BLaER1 treated with 17β-estradiol and CSF1 and Interleukin-3, amounts not matched to agents 10 nM and 100 nM (cell line): ENCODE measurements at regions not wholly inside any gene's neighbourhood (a gene's known extent, or its start where the extent isn't known, plus 50 kb on each side); places are given as distances from the start of the nearest gene placed in this dataset.
A peak's percentile ranks its signal among the peaks of the same experiment; 100 is the strongest.

Experiments used
- H3K27ac ChIP-seq, 11 experiments: shearing (Covaris generic); formaldehyde crosslinking; 2 replicates each; pipeline ENCODE4 v1.8.1; 2022
- H3K27me3 ChIP-seq, 11 experiments: shearing (Covaris generic); formaldehyde crosslinking; 2 replicates each; pipeline ENCODE4 v1.8.1; 2022
- H3K36me3 ChIP-seq, 11 experiments: shearing (Covaris generic); formaldehyde crosslinking; 2 replicates each; pipeline ENCODE4 v1.8.1; 2022
- H3K4me1 ChIP-seq, 10 experiments: shearing (Covaris generic); formaldehyde crosslinking; 2 replicates each; pipeline ENCODE4 v1.8.1; 2022
- H3K4me2 ChIP-seq, 11 experiments: shearing (Covaris generic); formaldehyde crosslinking; 2 replicates each; pipeline ENCODE4 v1.8.1; 2022
- H3K4me3 ChIP-seq, 10 experiments: shearing (Covaris generic); formaldehyde crosslinking; 2 replicates each; pipeline ENCODE4 v1.8.1; 2022
- H3K9ac ChIP-seq, 11 experiments: shearing (Covaris generic); formaldehyde crosslinking; 2 replicates each; pipeline ENCODE4 v1.8.1; 2022
- H3K9me3 ChIP-seq, 11 experiments: shearing (Covaris generic); formaldehyde crosslinking; replicated peaks in 1 of 11; 2 replicates each; pipeline ENCODE4 v1.8.1; 2022
- H4K20me1 ChIP-seq, 11 experiments: shearing (Covaris generic); formaldehyde crosslinking; 2 replicates each; pipeline ENCODE4 v1.8.1; 2022
- Cebpa-rat ChIP-seq, 11 experiments: shearing (Covaris generic); IDR thresholded peaks; 2 replicates each; pipeline ENCODE4 v1.8.1; 2022

DNA sequence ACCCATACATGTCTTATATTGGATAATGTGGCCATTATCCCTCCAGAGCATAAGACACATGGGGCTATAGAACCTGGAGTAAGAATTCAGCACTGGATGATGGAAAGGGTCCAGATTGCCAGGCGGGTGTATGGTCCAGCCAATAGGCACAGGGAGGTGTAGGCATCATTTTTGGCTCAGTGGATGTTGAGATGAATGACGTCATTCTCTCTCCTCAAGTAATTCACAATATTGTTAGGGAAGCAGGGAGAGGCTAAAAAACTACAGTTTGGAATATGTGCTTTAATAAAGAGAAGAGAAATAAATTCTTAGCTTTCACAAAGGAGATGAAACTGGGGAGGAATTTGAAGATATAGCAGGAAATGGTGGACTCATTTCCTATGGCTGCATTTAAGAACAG lies 461.1 kb upstream of the GOT2 start:
- no peaks in the 10 kb centered on the region for H3K9me3 ChIP-seq
- H3K4me2 ChIP-seq, result no peak overlapping the region
- no peak overlapping the region for H3K4me3 ChIP-seq
- H3K4me1 ChIP-seq, result no peaks in the 10 kb centered on the region
- H3K27ac ChIP-seq, result no peak overlapping the region
- no peaks in the 10 kb centered on the region for H3K27me3 ChIP-seq
- H4K20me1 ChIP-seq, result no peaks in the 10 kb centered on the region
- H3K36me3 ChIP-seq, result no peaks in the 10 kb centered on the region
- TF ChIP-seq Cebpa-rat (IDR thresholded peaks at IDR 0.05), result no peak
- H3K9ac ChIP-seq, result no peak overlapping the region

DNA sequence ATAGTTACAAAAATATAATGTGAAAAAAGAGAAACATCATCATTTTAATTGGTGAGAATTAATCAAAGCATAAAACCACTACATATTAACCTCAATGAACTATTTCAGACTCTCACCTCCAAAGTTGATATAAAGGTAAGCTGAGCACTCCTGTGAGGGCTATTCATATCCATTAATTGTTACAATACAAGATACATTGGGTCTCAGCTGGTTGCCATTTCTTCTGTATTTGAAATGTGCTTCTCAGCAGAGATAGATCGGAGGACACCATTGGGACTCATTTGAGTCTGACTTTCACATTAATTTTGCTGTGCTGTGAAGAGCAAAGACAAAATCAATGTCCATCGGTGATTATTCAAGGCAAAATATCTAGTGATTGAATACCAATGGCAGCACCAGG lies 459.5 kb upstream of the GOT2 start:
- TF ChIP-seq Cebpa-rat (IDR thresholded peaks at IDR 0.05), result no peak
- Histone ChIP-seq H3K36me3 (no peaks in the 10 kb centered on the region), H3K27ac (no peak overlapping the region), H3K27me3 (no peaks in the 10 kb centered on the region), H3K9ac (no peak overlapping the region), H3K4me3 (no peak overlapping the region), H3K4me1 (no peaks in the 10 kb centered on the region), H4K20me1 (no peaks in the 10 kb centered on the region), H3K9me3 (no peaks in the 10 kb centered on the region), H3K4me2 (no peak overlapping the region)

DNA sequence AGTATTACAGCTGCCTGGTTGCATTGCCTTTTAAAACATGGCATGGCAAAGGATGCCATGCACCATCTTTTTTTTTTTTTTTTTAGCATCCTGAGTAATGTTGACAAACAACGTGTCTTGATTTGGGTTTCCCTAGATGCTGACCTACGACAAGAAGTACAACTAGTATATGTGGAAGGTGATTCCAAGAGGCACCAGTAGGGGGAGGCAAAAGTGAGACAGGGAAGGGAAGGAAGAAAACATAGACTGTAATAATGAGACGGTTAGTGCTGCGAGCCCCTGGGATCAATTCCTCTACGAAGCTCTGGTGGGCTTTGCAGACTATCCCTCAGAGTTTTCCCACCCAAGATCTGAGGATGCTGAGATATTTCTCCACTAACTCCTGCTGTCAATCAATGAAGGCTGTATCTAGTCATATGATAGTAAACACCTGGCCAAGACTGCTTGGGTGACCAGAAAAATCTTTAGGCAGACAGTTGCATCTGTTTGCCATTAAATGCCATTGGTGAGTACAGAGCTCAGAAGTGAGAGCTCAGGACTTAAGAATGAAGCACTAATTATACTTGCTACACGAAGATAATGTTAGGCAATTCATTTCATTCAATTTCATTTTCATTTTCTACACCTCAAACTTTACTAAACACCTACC lies 458.6 kb upstream of the GOT2 start:
- no peaks in the 10 kb centered on the region for H3K27me3 ChIP-seq
- no peak overlapping the region for H3K27ac ChIP-seq

DNA sequence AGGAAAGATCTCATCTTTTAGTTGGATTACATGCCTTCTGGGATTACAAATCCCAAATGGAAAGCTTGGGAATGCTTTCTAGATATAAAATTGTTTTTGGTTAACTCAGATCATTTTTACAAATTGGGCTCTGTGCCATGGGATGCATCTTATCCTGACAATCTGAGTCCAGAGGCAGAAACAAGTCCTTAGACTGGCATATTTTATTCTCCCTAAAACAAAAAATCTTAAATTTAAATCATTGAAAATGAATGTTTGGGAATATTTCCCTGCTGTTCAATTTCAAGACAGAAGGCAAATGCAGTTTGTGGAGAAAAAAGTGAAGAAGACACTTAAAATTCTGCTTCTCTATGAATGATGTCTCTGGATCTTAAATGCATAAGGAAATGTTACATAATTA lies 456.6 kb upstream of the GOT2 start:
- TF ChIP-seq Cebpa-rat (IDR thresholded peaks at IDR 0.05), result no peak
- Histone ChIP-seq H4K20me1 (no peaks in the 10 kb centered on the region), H3K9ac (no peak overlapping the region), H3K36me3 (no peaks in the 10 kb centered on the region), H3K4me3 (no peak overlapping the region), H3K9me3 (0 out of 22 replicates have a peak, but pooled peaks cover 0 to 3% (median 0%) of the 10 kb centered on the region in 11 experiments), H3K4me1 (no peaks in the 10 kb centered on the region), H3K27ac (no peak overlapping the region), H3K27me3 (no peaks in the 10 kb centered on the region), H3K4me2 (no peak overlapping the region)

More for the DNA sequence above, 458.6 kb upstream of the GOT2 start:
- no peaks in the 10 kb centered on the region for H4K20me1 ChIP-seq
- TF ChIP-seq Cebpa-rat (IDR thresholded peaks at IDR 0.05), result no peak
- no peaks in the 10 kb centered on the region for H3K36me3 ChIP-seq
- H3K9me3 ChIP-seq, result no peaks in the 10 kb centered on the region
- no peak overlapping the region for H3K4me3 ChIP-seq
- H3K4me1 ChIP-seq, result no peaks in the 10 kb centered on the region
- H3K4me2 ChIP-seq, result no peak overlapping the region
- H3K9ac ChIP-seq, result no peak overlapping the region

DNA sequence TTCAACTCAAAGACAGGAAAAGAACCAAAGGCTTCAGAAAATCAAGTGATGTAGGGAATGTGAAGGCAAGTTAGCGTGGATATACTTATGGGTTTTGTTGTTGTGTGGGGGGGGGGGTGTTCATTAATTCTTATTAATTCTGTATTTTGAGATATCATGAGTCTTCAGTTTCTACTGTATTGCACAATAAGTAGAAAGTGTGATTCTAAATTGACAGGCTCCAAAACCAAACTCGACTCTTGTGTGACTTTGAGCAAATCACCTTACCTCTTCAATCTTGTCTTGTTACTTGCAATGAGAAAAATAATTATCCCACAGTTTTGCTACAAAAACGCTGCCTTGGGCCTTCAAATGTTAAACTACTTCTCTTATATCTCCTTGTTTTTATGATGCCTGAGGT lies 453.9 kb upstream of the GOT2 start:
- no peaks in the 10 kb centered on the region for H3K4me1 ChIP-seq
- H3K4me3 ChIP-seq, result no peak overlapping the region
- H3K27ac ChIP-seq, result no peak overlapping the region
- H3K9ac ChIP-seq, result no peak overlapping the region
- H3K27me3 ChIP-seq, result no peaks in the 10 kb centered on the region
- TF ChIP-seq Cebpa-rat (IDR thresholded peaks at IDR 0.05), result peak in 3 of 11 experiments; percentile 47 to 56 (median 49); a peak in 4 of 22 replicates
- H3K9me3 ChIP-seq, result peaks cover 0 to 5% (median 0%) of the 10 kb centered on the region in 11 experiments; a peak in 1 of 22 replicates
- no peaks in the 10 kb centered on the region for H3K36me3 ChIP-seq
- no peak overlapping the region for H3K4me2 ChIP-seq
- no peaks in the 10 kb centered on the region for H4K20me1 ChIP-seq

DNA sequence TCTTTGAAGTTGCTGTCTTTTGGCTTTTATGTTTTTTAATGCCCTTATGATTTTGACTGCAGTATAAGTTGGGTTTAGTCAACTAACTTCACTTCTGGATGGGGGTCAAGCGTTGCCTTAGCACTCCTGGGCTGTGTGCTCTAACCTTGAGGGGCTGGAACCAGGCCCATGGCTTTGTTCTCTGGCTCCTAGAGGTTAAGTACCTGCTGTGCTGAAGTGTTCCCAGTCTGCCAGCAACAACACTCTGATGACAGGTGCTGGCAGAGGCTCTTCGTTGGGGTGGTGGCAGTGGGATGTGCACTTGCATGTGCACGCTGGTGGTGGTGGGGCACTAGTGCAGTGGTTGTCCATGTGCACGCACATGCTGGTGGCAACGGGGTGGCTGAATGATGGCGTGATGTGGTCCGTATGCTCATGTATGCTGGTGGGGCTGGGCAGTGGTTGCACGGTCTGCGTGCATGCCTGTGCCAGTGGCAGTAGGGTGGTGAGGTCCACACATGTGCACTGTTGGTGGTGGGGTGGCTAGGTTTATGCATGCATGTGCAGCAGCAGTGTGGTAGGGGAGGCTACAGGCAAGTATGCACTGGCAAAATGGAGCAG lies 447.8 kb upstream of the GOT2 start:
- Histone ChIP-seq H3K27me3 (no peaks in the 10 kb centered on the region), H3K36me3 (no peaks in the 10 kb centered on the region), H3K4me3 (no peak overlapping the region), H3K9me3 (peaks cover 0 to 5% (median 0%) of the 10 kb centered on the region in 11 experiments; a peak in 1 of 22 replicates), H3K27ac (no peak overlapping the region), H3K4me1 (no peaks in the 10 kb centered on the region), H4K20me1 (no peaks in the 10 kb centered on the region), H3K4me2 (no peak overlapping the region), H3K9ac (no peak overlapping the region)
- TF ChIP-seq Cebpa-rat (IDR thresholded peaks at IDR 0.05), result no peak

DNA sequence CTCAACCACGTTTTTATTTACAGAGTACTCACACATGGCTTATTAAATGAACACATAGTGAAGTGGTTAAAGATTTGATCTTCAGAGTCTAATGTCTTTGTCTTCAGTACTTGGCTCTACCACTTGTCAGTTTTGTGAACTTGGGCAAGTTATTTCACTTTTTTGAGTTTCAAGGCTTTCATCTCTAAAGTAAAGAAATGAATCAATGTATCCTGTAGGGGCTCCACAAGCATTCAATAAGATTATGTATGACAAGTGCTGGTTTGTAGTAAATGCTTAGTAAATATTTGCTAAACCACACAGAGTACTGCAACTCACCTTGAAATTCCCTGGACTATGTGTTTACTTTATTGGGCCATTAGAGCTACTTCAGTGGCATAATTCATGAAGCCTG lies 446.0 kb upstream of the GOT2 start:
- no peak for TF ChIP-seq Cebpa-rat (IDR thresholded peaks at IDR 0.05)

DNA sequence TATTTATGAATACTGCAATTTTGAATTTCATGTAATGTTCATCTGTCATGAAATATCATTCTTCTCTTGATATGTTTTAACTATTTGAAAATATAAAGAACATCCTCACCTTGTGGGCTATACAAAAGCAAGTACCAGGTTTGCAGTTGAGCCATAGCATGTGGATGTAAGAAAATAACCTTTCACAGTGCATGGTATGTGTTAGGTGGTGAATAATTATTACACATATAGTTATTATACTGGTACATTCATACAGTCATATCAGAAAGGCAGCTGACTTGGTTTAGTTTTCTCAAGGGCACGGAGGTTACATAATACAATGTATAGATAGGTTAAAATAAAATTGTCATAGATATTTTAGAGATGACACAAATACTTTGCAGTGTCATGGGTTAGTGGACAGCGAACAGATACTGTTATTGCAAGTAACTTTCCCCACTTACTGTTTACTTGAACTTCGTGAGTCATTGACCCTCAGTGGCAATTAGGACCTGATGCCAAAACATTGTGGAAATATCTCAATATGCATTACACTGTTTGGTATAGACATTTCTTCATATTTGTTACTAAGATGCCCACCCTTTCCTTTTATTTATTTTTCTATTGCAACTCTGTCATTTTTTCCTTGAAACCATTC lies 445.4 kb upstream of the GOT2 start:
- TF ChIP-seq Cebpa-rat (IDR thresholded peaks at IDR 0.05), result no peak
- no peak overlapping the region for H3K4me2 ChIP-seq

More for the DNA sequence above, 446.0 kb upstream of the GOT2 start:
- Histone ChIP-seq H3K9ac (no peak overlapping the region), H3K4me2 (no peak overlapping the region), H3K9me3 (peaks cover 0 to 5% (median 0%) of the 10 kb centered on the region in 11 experiments; a peak in 1 of 22 replicates), H3K27me3 (no peaks in the 10 kb centered on the region), H3K4me1 (no peaks in the 10 kb centered on the region), H4K20me1 (no peaks in the 10 kb centered on the region), H3K27ac (no peak overlapping the region), H3K4me3 (no peak overlapping the region), H3K36me3 (no peaks in the 10 kb centered on the region)

DNA sequence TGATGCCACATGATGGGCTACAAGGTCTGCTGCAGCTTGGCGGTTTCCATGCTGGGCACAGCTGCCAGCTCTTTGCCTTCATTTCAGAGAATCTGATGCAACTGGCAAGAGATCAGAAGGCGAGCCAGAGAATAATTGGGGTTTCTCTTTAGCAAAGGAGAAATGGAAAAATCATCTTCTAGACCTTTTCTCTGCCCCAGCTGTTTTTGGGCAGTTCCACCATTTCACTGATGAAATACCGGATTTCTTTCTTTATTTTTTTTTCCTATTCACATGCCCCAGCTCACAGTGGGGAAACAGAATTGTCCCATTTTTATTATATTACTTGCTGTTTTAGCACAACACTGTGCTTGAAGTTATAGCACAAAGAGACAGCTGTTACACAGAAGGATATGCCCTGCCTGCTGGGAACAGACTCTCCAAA lies 439.3 kb upstream of the GOT2 start:
- Histone ChIP-seq H3K27me3 (no peaks in the 10 kb centered on the region), H3K9me3 (no peaks in the 10 kb centered on the region), H3K4me3 (no peak overlapping the region), H3K9ac (no peak overlapping the region), H3K4me2 (no peak overlapping the region), H3K36me3 (no peaks in the 10 kb centered on the region), H3K27ac (no peak overlapping the region), H3K4me1 (no peaks in the 10 kb centered on the region), H4K20me1 (no peaks in the 10 kb centered on the region)
- no peak for TF ChIP-seq Cebpa-rat (IDR thresholded peaks at IDR 0.05)

More for the DNA sequence above, 445.4 kb upstream of the GOT2 start:
- Histone ChIP-seq H3K27me3 (no peaks in the 10 kb centered on the region), H4K20me1 (no peaks in the 10 kb centered on the region), H3K9me3 (no peaks in the 10 kb centered on the region), H3K4me3 (no peak overlapping the region), H3K4me1 (no peaks in the 10 kb centered on the region), H3K27ac (no peak overlapping the region), H3K36me3 (no peaks in the 10 kb centered on the region), H3K9ac (no peak overlapping the region)
